SK-N-SH (cell line): ENCODE measurements at regions not wholly inside any gene's neighbourhood (a gene's known extent, or its start where the extent isn't known, plus 50 kb on each side); places are given as distances from the start of the nearest gene placed in this dataset.

Experiments used
- CTCF ChIA-PET: fragments of 300-600, 350-600 bp; formaldehyde crosslinking; extraction: SDS; loops from one replicate; lab custom pipeline; 2021; lab: Yijun Ruan, JAX
- POLR2A ChIA-PET: fragments of 350-600 bp; sonication (Branson Sonifier 250); formaldehyde crosslinking; extraction: SDS; loops from one replicate; lab custom pipeline; 2020; ENCODE audit warnings: antibody characterized with exemption, inconsistent platforms; lab: Yijun Ruan, JAX
- DNase-seq: peaks from one replicate; pipeline ENCODE4 v3.0.0; 2012
- H2AFZ ChIP-seq: fragments of 200-600 bp; sonication (generic); 2 replicates; pipeline ENCODE4 v1.8.1; 2016; ENCODE audit warnings: antibody characterized with exemption, mild to moderate bottlenecking, low read depth
- H3F3A ChIP-seq: fragments of 200-600 bp; sonication (generic); replicated peaks from 2 replicates; pipeline ENCODE3; 2016; ENCODE audit warnings: antibody characterized with exemption, mild to moderate bottlenecking; ENCODE audit not compliant: insufficient read depth
- H3K27ac ChIP-seq, 2 experiments: fragments of 200-500 bp in 1 of 2; fragments of 200-600 bp in 1 of 2; sonication (Bioruptor generic) in 1 of 2; sonication (generic), shearing (Covaris generic) in 1 of 2; 2 replicates each; pipeline versions ENCODE4 v1.5.1 to v1.6.1; 2014 to 2016; ENCODE audit warnings: low read depth in 2 of 2, inconsistent platforms in 1 of 2, low read length in 1 of 2, mild to moderate bottlenecking in 1 of 2, mixed read lengths in 1 of 2
- H3K27me3 ChIP-seq: fragments of 200-600 bp; sonication (generic), shearing (Covaris generic); 2 replicates; pipeline ENCODE4 v1.6.1; 2016; ENCODE audit warnings: mixed run types; ENCODE audit not compliant: insufficient read depth
- H3K36me3 ChIP-seq, 2 experiments: fragments of 200-500 bp in 1 of 2; fragments of 200-600 bp in 1 of 2; sonication (Bioruptor generic) in 1 of 2; sonication (generic) in 1 of 2; replicated peaks in 1 of 2; 2 replicates each; pipeline versions ENCODE3 to v1.5.1; 2014 to 2016; ENCODE audit warnings: low read length in 1 of 2, mild to moderate bottlenecking in 1 of 2; ENCODE audit not compliant: insufficient read depth in 2 of 2, control insufficient read depth in 1 of 2
- H3K4me1 ChIP-seq, 2 experiments: fragments of 200-500 bp in 1 of 2; fragments of 200-600 bp in 1 of 2; sonication (Bioruptor generic) in 1 of 2; sonication (generic), shearing (Covaris generic) in 1 of 2; 2 replicates each; pipeline versions ENCODE4 v1.5.1 to v1.6.1; 2014 to 2016; ENCODE audit warnings: low read depth in 1 of 2, low read length in 1 of 2, mixed run types in 1 of 2; ENCODE audit not compliant: insufficient read depth in 2 of 2, control insufficient read depth in 1 of 2
- H3K4me2 ChIP-seq: fragments of 200-600 bp; sonication (generic), shearing (Covaris generic); 2 replicates; pipeline ENCODE4 v1.6.1; 2017; ENCODE audit warnings: mixed run types
- H3K4me3 ChIP-seq, 2 experiments: fragments of 200-500 bp in 1 of 2; fragments of 200-600 bp in 1 of 2; sonication (Bioruptor generic) in 1 of 2; sonication (generic), shearing (Covaris generic) in 1 of 2; 2 replicates each; pipeline versions ENCODE4 v1.5.1 to v1.8.1; 2014 to 2016; ENCODE audit warnings: low read depth in 2 of 2, inconsistent platforms in 1 of 2, low read length in 1 of 2, mild to moderate bottlenecking in 1 of 2, mixed read lengths in 1 of 2, moderate library complexity in 1 of 2
- H3K79me2 ChIP-seq: fragments of 200-600 bp; sonication (generic); 2 replicates; pipeline ENCODE4 v1.8.1; 2017; ENCODE audit warnings: mild to moderate bottlenecking; ENCODE audit not compliant: insufficient read depth
- H3K9ac ChIP-seq: fragments of 200-600 bp; sonication (generic); 2 replicates; pipeline ENCODE4 v1.6.1; 2017; ENCODE audit warnings: mixed run types
- H3K9me2 ChIP-seq: fragments of 200-600 bp; sonication (generic); 2 replicates; pipeline ENCODE4 v1.6.1; 2017; ENCODE audit warnings: mixed run types
- H3K9me3 ChIP-seq: fragments of 200-600 bp; sonication (generic); 2 replicates; pipeline ENCODE4 v1.6.1; 2017; ENCODE audit warnings: mixed run types, mild to moderate bottlenecking, moderate library complexity
- H4K20me1 ChIP-seq: fragments of 200-600 bp; sonication (generic); 2 replicates; pipeline ENCODE4 v1.6.1; 2017; ENCODE audit warnings: mild to moderate bottlenecking, mixed run types; ENCODE audit not compliant: insufficient read depth
- EP300 ChIP-seq, 2 experiments: IDR thresholded peaks; 2 replicates each; pipeline versions ENCODE4 v1.4.0 to v1.6.1; 2012; ENCODE audit warnings: borderline replicate concordance in 1 of 2, low read depth in 1 of 2, low read length in 1 of 2
- FOSL2 ChIP-seq: IDR thresholded peaks from 2 replicates; pipeline ENCODE4 v1.4.0; 2012; ENCODE audit warnings: low read depth, mild to moderate bottlenecking, moderate library complexity, borderline replicate concordance
- GABPA ChIP-seq: IDR thresholded peaks from 2 replicates; pipeline ENCODE4 v1.4.0; 2012; ENCODE audit warnings: low read depth, mild to moderate bottlenecking
- GATA2 ChIP-seq: sonication (generic); formaldehyde crosslinking; IDR thresholded peaks from 2 replicates; pipeline ENCODE4 v1.5.0; 2020; ENCODE audit warnings: mild to moderate bottlenecking, missing genetic modification reagents
- IRF3 ChIP-seq: fragments of 150-350 bp; IDR thresholded peaks from 2 replicates; pipeline ENCODE4 v1.6.1; 2016; ENCODE audit warnings: mild to moderate bottlenecking, low read depth, low read length
- JUND ChIP-seq: IDR thresholded peaks from 2 replicates; pipeline ENCODE4 v1.4.0; 2012
- MAX ChIP-seq: IDR thresholded peaks from 2 replicates; pipeline ENCODE4 v1.4.0; 2012; ENCODE audit warnings: low read depth
- NRF1 ChIP-seq: IDR thresholded peaks from 2 replicates; pipeline ENCODE4 v1.6.1; 2012; ENCODE audit warnings: low read depth, mild to moderate bottlenecking, low read length
- REST ChIP-seq: IDR thresholded peaks from 2 replicates; pipeline ENCODE4 v1.6.1; 2012; ENCODE audit warnings: mild to moderate bottlenecking, low read depth, low read length, moderate library complexity
- RFX5 ChIP-seq: IDR thresholded peaks from 2 replicates; pipeline ENCODE4 v1.6.1; 2012; ENCODE audit warnings: mild to moderate bottlenecking, improper control_type of control experiment, low read length
- SIN3A ChIP-seq: IDR thresholded peaks from 2 replicates; pipeline ENCODE4 v1.6.1; 2012; ENCODE audit warnings: low read depth, mild to moderate bottlenecking, low read length, moderate library complexity, borderline replicate concordance
- TAF1 ChIP-seq: IDR thresholded peaks from 2 replicates; pipeline ENCODE4 v1.6.1; 2012; ENCODE audit warnings: low read depth, mild to moderate bottlenecking, low read length, moderate library complexity, borderline replicate concordance
- TEAD4 ChIP-seq: IDR thresholded peaks from 2 replicates; pipeline ENCODE4 v1.4.0; 2012; ENCODE audit warnings: mild to moderate bottlenecking, borderline replicate concordance; ENCODE audit not compliant: insufficient read depth
- YY1 ChIP-seq: IDR thresholded peaks from 2 replicates; pipeline ENCODE4 v1.4.0; 2012; ENCODE audit warnings: low read depth, mild to moderate bottlenecking
- WGBS: methylation state at CpG from one replicate; pipeline ENCODE4 v1.1.6; 2017; ENCODE audit warnings: low lambda C conversion rate; 5-methylcytosine and 5-hydroxymethylcytosine counted together

- Histone ChIP-seq H3K9me2 (no peaks in the 10 kb centered on the region), H3K27me3 (no peaks in the 10 kb centered on the region), H3K79me2 (no peaks in the 10 kb centered on the region), H3K4me1 (no peaks in the 10 kb centered on the region), H3K4me2 (no peak overlapping the region), H3K9me3 (no peaks in the 10 kb centered on the region), H4K20me1 (no peaks in the 10 kb centered on the region), H3F3A (no peaks in the 10 kb centered on the region), H3K9ac (no peak overlapping the region), H3K27ac (no peak overlapping the region), H2AFZ (no peak overlapping the region), H3K4me3 (no peak overlapping the region), H3K36me3 (no peaks in the 10 kb centered on the region)
- WGBS, result 29% methylated on average over 4 of the region's 4 CpGs
- CTCF ChIA-PET, result interaction anchor here (1.0 kb wide), 1 partner anchor 12 kb away, joined by 3 read pairs; no protein-coding TSS in a partner anchor
- no peak for DNase-seq
- POLR2A ChIA-PET, result no interaction called here
- TF ChIP-seq RFX5, result no peak
- no peak for TF ChIP-seq IRF3
- TF ChIP-seq EP300 (IDR thresholded peaks at IDR 0.05; ENCODE audit: borderline replicate concordance in 1 of 2, low read depth in 1 of 2, low read length in 1 of 2), result no peak
- TF ChIP-seq FOSL2, result no peak
- no peak for TF ChIP-seq GABPA
- no peak for TF ChIP-seq TEAD4
- no peak for TF ChIP-seq GATA2 (CRISPR knock-in tag)
- no peak for TF ChIP-seq REST
- TF ChIP-seq YY1, result no peak
- TF ChIP-seq NRF1, result no peak
- no peak for TF ChIP-seq JUND
- no peak for TF ChIP-seq SIN3A
- no peak for TF ChIP-seq TAF1
- TF ChIP-seq MAX, result no peak
Observed at GRCh38 chr20:39935901-39936300, 753.1 kb downstream of the MAFB start.
